ENCODE measurements at regions not wholly inside any gene's neighbourhood (a gene's known extent, or its start where the extent isn't known, plus 50 kb on each side); places are given as distances from the start of the nearest gene placed in this dataset.

DNA sequence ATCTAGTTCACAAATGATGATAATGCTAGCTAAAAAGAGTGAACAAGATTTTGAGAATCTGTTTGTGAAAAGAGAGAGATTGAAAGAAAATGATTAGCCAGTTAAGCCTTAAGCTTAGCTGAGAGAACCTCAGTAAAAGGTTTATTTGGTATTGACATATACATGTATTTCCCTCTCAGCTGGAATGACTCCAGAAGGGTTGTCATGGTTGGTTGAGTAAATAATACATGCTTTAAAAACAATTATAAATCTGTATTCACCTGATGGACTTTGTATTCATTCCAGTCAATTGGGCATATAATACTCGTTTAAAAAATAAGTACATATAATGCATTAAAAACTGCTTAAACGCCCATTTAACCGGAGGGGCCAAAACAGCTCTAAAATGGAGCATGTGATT, 181.4 kb downstream of the GRB14 start (continued):
- TF ChIP-seq CREB1 (IDR thresholded peaks at IDR 0.05) = no peak
- no peak for TF ChIP-seq SAP30 (IDR thresholded peaks at IDR 0.05; ENCODE audit: insufficient read depth, insufficient replicate concordance, low read length)
- TF ChIP-seq, protein P1, sequence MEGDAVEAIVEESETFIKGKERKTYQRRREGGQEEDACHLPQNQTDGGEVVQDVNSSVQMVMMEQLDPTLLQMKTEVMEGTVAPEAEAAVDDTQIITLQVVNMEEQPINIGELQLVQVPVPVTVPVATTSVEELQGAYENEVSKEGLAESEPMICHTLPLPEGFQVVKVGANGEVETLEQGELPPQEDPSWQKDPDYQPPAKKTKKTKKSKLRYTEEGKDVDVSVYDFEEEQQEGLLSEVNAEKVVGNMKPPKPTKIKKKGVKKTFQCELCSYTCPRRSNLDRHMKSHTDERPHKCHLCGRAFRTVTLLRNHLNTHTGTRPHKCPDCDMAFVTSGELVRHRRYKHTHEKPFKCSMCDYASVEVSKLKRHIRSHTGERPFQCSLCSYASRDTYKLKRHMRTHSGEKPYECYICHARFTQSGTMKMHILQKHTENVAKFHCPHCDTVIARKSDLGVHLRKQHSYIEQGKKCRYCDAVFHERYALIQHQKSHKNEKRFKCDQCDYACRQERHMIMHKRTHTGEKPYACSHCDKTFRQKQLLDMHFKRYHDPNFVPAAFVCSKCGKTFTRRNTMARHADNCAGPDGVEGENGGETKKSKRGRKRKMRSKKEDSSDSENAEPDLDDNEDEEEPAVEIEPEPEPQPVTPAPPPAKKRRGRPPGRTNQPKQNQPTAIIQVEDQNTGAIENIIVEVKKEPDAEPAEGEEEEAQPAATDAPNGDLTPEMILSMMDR (IDR thresholded peaks at IDR 0.05; ENCODE audit: control extremely low read depth in 1 of 3, insufficient read depth in 1 of 3, low read depth in 1 of 3, low read length in 3 of 3) = no peak
- TF ChIP-seq, protein P2, sequence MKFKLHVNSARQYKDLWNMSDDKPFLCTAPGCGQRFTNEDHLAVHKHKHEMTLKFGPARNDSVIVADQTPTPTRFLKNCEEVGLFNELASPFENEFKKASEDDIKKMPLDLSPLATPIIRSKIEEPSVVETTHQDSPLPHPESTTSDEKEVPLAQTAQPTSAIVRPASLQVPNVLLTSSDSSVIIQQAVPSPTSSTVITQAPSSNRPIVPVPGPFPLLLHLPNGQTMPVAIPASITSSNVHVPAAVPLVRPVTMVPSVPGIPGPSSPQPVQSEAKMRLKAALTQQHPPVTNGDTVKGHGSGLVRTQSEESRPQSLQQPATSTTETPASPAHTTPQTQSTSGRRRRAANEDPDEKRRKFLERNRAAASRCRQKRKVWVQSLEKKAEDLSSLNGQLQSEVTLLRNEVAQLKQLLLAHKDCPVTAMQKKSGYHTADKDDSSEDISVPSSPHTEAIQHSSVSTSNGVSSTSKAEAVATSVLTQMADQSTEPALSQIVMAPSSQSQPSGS (IDR thresholded peaks at IDR 0.05; ENCODE audit: low read length) = no peak
- no peak for TF ChIP-seq EGR1 (IDR thresholded peaks at IDR 0.05; ENCODE audit: borderline replicate concordance, low read depth, low read length)
- TF ChIP-seq YY1 (IDR thresholded peaks at IDR 0.05; ENCODE audit: low read depth, low read length) = no peak

All from H1 (cell line).